ENCODE measurements at regions not wholly inside any gene's neighbourhood (a gene's known extent, or its start where the extent isn't known, plus 50 kb on each side); places are given as distances from the start of the nearest gene placed in this dataset.

- DNase-seq (ENCODE audit: low spot score), result no peak
These were observed 55.2 kb downstream of the IRX2 start for GRCh38 chr5:2696156-2696807.

- DNase-seq (ENCODE audit: low spot score), result peak; percentile 34
These were observed 56.1 kb downstream of the IRX2 start for GRCh38 chr5:2695200-2695891.

GRCh38 chr5:2691530-2691929, 59.9 kb downstream of the IRX2 start:
- no peak for DNase-seq (ENCODE audit: low spot score)

GRCh38 chr5:2690293-2690692, 61.2 kb downstream of the IRX2 start:
- no peak for DNase-seq (ENCODE audit: low spot score)

GRCh38 chr5:2688586-2688985, 62.9 kb downstream of the IRX2 start:
- DNase-seq (ENCODE audit: low spot score), result no peak

GRCh38 chr5:2687746-2688145, 63.7 kb downstream of the IRX2 start:
- no peak for DNase-seq (ENCODE audit: low spot score)

- no peak for DNase-seq (ENCODE audit: low spot score)
These were observed 65.0 kb downstream of the IRX2 start for GRCh38 chr5:2686321-2687124.

- DNase-seq (ENCODE audit: low spot score), result no peak
These were observed 65.7 kb downstream of the IRX2 start for GRCh38 chr5:2685651-2686272.

GRCh38 chr5:2684606-2685005, 66.9 kb downstream of the IRX2 start:
- DNase-seq (ENCODE audit: low spot score), result no peak

- no peak for DNase-seq (ENCODE audit: low spot score)
These were observed 67.8 kb downstream of the IRX2 start for GRCh38 chr5:2683720-2684119.

GRCh38 chr5:2681476-2681875, 70.0 kb downstream of the IRX2 start:
- DNase-seq (ENCODE audit: low spot score), result no peak

GRCh38 chr5:2680979-2681378, 70.5 kb downstream of the IRX2 start:
- DNase-seq (ENCODE audit: low spot score), result no peak

- DNase-seq (ENCODE audit: low spot score), result no peak
These were observed 73.8 kb downstream of the IRX2 start for GRCh38 chr5:2677689-2678088.

GRCh38 chr5:2675548-2675947, 75.9 kb downstream of the IRX2 start:
- DNase-seq (ENCODE audit: low spot score), result no peak

- DNase-seq (ENCODE audit: low spot score), result no peak
These were observed 77.0 kb downstream of the IRX2 start for GRCh38 chr5:2674456-2674855.

- no peak for DNase-seq (ENCODE audit: low spot score)
These were observed 80.5 kb downstream of the IRX2 start for GRCh38 chr5:2670940-2671339.

- no peak for DNase-seq (ENCODE audit: low spot score)
These were observed 81.6 kb downstream of the IRX2 start for GRCh38 chr5:2669913-2670312.

- DNase-seq (ENCODE audit: low spot score), result no peak
These were observed 82.2 kb downstream of the IRX2 start for GRCh38 chr5:2669259-2669658.

GRCh38 chr5:2666081-2666480, 85.4 kb downstream of the IRX2 start:
- no peak for DNase-seq (ENCODE audit: low spot score)

- DNase-seq (ENCODE audit: low spot score), result no peak
These were observed 88.0 kb downstream of the IRX2 start for GRCh38 chr5:2663489-2663888.

- no peak for DNase-seq (ENCODE audit: low spot score)
These were observed 91.2 kb downstream of the IRX2 start for GRCh38 chr5:2660315-2660714.

- no peak for DNase-seq (ENCODE audit: low spot score)
These were observed 92.5 kb downstream of the IRX2 start for GRCh38 chr5:2658881-2659470.

Data from GM03348 (cell line).